HL-60 (cell line): ENCODE measurements at regions not wholly inside any gene's neighbourhood (a gene's known extent, or its start where the extent isn't known, plus 50 kb on each side); places are given as distances from the start of the nearest gene placed in this dataset.

Source experiments
- DNase-seq, 2 experiments: peaks; one replicate each; pipeline ENCODE4 v3.0.0-alpha.2; 2010 to 2020; ENCODE audit warnings: low read depth in 1 of 2, low spot score in 1 of 2
- H3K27ac ChIP-seq: fragments of 250-450 bp; sonication (Bioruptor Pico); replicated peaks from 2 replicates; pipeline ENCODE4 v1.5.1; 2020; ENCODE audit warnings: mild to moderate bottlenecking, moderate library complexity
- H3K27me3 ChIP-seq: fragments of 250-450 bp; sonication (Bioruptor Pico); 2 replicates; pipeline ENCODE4 v1.5.1; 2021; ENCODE audit warnings: mild to moderate bottlenecking, moderate library complexity; ENCODE audit not compliant: insufficient read depth, poor library complexity, severe bottlenecking
- H3K4me3 ChIP-seq: replicated peaks from 2 replicates; pipeline ENCODE4 v1.5.1; 2011; ENCODE audit warnings: mild to moderate bottlenecking, control low read depth, low read length; ENCODE audit not compliant: insufficient read depth
- GABPA ChIP-seq: IDR thresholded peaks from 2 replicates; pipeline ENCODE4 v1.6.1; 2012; ENCODE audit warnings: low read depth
- POLR2AphosphoS5 ChIP-seq: IDR thresholded peaks from 2 replicates; pipeline ENCODE4 v1.6.1; 2012; ENCODE audit warnings: low read depth
- SPI1 ChIP-seq: IDR thresholded peaks from 2 replicates; pipeline ENCODE4 v1.6.1; 2012; ENCODE audit warnings: low read depth, mild to moderate bottlenecking, borderline replicate concordance
- TF ChIP-seq, protein P1 (sequence below): IDR thresholded peaks from 2 replicates; pipeline ENCODE4 v1.6.1; 2012; ENCODE audit warnings: low read depth; ENCODE audit not compliant: insufficient replicate concordance
- TF ChIP-seq, protein P2 (sequence below): IDR thresholded peaks from one replicate; pipeline ENCODE4 v1.5.1; 2011; ENCODE audit warnings: low read length, control low read depth, inconsistent platforms; ENCODE audit not compliant: insufficient read depth

DNA sequence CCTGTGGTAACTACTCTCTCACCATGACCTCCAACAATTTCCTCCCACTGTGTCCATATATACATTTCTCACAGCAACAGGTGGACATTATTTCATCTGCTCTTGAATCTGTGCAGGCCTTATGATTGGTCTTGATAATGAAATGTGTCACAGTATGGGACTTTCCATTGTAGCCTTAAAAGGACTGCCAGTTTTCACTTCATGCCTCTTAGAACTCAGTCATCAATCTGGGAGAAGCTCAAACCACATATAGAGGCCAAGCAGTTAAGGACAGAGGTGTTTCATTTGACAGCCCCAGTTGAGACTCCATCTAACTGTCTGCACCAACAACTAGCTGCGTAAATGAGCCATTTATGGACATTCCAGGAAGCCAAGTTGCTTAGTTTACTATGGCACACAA is 1534.8 kb downstream of the ARAP2 start:
- H3K4me3 ChIP-seq = no peak overlapping the region
- DNase-seq = no peak
- no peak overlapping the region for H3K27ac ChIP-seq
- no peaks in the 10 kb centered on the region for H3K27me3 ChIP-seq
- no peak for TF ChIP-seq SPI1
- TF ChIP-seq, protein P1, sequence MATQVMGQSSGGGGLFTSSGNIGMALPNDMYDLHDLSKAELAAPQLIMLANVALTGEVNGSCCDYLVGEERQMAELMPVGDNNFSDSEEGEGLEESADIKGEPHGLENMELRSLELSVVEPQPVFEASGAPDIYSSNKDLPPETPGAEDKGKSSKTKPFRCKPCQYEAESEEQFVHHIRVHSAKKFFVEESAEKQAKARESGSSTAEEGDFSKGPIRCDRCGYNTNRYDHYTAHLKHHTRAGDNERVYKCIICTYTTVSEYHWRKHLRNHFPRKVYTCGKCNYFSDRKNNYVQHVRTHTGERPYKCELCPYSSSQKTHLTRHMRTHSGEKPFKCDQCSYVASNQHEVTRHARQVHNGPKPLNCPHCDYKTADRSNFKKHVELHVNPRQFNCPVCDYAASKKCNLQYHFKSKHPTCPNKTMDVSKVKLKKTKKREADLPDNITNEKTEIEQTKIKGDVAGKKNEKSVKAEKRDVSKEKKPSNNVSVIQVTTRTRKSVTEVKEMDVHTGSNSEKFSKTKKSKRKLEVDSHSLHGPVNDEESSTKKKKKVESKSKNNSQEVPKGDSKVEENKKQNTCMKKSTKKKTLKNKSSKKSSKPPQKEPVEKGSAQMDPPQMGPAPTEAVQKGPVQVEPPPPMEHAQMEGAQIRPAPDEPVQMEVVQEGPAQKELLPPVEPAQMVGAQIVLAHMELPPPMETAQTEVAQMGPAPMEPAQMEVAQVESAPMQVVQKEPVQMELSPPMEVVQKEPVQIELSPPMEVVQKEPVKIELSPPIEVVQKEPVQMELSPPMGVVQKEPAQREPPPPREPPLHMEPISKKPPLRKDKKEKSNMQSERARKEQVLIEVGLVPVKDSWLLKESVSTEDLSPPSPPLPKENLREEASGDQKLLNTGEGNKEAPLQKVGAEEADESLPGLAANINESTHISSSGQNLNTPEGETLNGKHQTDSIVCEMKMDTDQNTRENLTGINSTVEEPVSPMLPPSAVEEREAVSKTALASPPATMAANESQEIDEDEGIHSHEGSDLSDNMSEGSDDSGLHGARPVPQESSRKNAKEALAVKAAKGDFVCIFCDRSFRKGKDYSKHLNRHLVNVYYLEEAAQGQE = no peak
- TF ChIP-seq GABPA = no peak
- TF ChIP-seq, protein P2, sequence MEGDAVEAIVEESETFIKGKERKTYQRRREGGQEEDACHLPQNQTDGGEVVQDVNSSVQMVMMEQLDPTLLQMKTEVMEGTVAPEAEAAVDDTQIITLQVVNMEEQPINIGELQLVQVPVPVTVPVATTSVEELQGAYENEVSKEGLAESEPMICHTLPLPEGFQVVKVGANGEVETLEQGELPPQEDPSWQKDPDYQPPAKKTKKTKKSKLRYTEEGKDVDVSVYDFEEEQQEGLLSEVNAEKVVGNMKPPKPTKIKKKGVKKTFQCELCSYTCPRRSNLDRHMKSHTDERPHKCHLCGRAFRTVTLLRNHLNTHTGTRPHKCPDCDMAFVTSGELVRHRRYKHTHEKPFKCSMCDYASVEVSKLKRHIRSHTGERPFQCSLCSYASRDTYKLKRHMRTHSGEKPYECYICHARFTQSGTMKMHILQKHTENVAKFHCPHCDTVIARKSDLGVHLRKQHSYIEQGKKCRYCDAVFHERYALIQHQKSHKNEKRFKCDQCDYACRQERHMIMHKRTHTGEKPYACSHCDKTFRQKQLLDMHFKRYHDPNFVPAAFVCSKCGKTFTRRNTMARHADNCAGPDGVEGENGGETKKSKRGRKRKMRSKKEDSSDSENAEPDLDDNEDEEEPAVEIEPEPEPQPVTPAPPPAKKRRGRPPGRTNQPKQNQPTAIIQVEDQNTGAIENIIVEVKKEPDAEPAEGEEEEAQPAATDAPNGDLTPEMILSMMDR = no peak
- no peak for TF ChIP-seq POLR2AphosphoS5

DNA sequence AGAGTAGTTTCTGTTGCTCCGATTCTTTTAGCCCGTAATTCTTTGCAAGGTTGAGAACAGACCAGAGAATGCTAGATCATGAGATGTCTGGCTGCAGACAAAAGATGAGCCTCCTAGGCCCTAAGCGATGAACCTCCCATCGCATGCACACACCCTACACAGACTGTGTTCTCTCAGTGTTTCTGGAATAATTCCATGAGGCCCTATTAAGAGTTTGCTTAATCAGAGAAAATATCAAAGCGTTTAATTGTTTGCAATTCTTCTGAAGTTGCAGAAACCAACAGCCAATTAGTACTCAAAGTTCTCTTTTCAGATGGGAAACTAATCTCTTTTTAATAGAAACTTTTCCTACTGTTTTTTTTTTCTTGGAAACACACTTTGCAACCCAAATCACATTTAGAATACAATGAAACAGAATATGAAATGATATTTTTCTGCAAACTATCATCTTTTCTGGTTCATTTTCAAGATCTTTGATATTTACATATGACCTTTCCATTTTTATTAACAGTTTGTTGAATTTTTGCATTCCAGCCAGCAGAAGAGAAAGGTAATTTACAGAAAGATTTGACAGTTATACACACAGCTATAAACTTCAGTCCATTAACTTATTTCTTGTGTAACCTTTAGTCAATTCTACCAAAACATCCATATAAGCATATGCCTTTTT is 1525.6 kb downstream of the ARAP2 start:
- Histone ChIP-seq H3K27me3 (no peaks in the 10 kb centered on the region), H3K4me3 (no peak overlapping the region), H3K27ac (no peak overlapping the region)
- TF ChIP-seq SPI1 = no peak
- TF ChIP-seq, protein P1 = no peak
- no peak for TF ChIP-seq GABPA
- DNase-seq = no peak

DNA sequence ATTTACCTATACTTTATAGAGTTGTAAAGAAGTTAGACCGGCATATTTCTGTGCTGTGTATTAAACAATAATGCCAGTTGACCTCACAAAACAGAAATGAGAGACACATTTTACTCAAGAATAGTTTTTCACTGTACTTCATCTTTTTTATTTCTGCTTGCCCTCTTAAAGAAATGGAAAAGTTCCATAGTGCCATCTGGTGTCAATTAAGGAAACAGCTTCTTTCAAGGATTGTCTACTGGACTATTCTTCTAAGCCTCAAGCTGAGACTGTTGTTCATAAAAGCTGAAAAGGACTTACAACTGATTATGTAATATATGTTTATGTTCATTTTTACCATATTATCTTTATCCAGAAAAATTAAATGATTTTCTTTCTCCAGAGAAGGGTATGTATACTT is 1523.7 kb downstream of the ARAP2 start:
- no peak for DNase-seq
- H3K27me3 ChIP-seq = no peaks in the 10 kb centered on the region
- no peak overlapping the region for H3K27ac ChIP-seq
- TF ChIP-seq, protein P1 = no peak
- TF ChIP-seq, protein P2 = peak; percentile 30
- H3K4me3 ChIP-seq = no peak overlapping the region
